Cardiac muscle cell (in vitro differentiated cells and primary cell): ENCODE measurements at regions not wholly inside any gene's neighbourhood (a gene's known extent, or its start where the extent isn't known, plus 50 kb on each side); places are given as distances from the start of the nearest gene placed in this dataset.
A peak's percentile ranks its signal among the peaks of the same experiment; 100 is the strongest.
"Not testable (repeated sequence)": the region's sequence is repeated elsewhere in the genome, so short reads cannot be mapped to it uniquely, and the experiment has no call there.

Experiments
- DNase-seq, 2 donors: peaks; one replicate each; pipeline versions ENCODE4 v3.0.0 to v3.0.0-alpha.2; 2010 to 2017; ENCODE audit warnings: low read depth in 1 of 2, low spot score in 1 of 2
- H3K27ac ChIP-seq: fragments of 200-600 bp; sonication (generic); 2 replicates; pipeline ENCODE4 v1.5.1; 2016
- H3K27me3 ChIP-seq: fragments of 200-600 bp; sonication (generic); 2 replicates; pipeline ENCODE4 v1.6.0; 2016; ENCODE audit warnings: control low read depth
- H3K36me3 ChIP-seq: fragments of 200-600 bp; sonication (generic); 2 replicates; pipeline ENCODE4 v1.5.1; 2016; ENCODE audit warnings: control low read depth
- H3K4me1 ChIP-seq: fragments of 200-600 bp; sonication (generic); 2 replicates; pipeline ENCODE4 v1.8.1; 2017; ENCODE audit warnings: low read depth, mild to moderate bottlenecking, mixed run types
- H3K4me3 ChIP-seq: fragments of 200-600 bp; sonication (generic); 2 replicates; pipeline ENCODE4 v1.5.1; 2016; ENCODE audit warnings: mild to moderate bottlenecking
- H3K9me3 ChIP-seq: fragments of 200-600 bp; sonication (generic); 2 replicates; pipeline ENCODE4 v1.5.1; 2017; ENCODE audit warnings: low read depth, mild to moderate bottlenecking, control low read depth
- TF ChIP-seq, protein P1 (sequence below): IDR thresholded peaks from 2 replicates; pipeline ENCODE4 v1.5.1; 2012; ENCODE audit warnings: low read depth, mild to moderate bottlenecking, low read length

DNA sequence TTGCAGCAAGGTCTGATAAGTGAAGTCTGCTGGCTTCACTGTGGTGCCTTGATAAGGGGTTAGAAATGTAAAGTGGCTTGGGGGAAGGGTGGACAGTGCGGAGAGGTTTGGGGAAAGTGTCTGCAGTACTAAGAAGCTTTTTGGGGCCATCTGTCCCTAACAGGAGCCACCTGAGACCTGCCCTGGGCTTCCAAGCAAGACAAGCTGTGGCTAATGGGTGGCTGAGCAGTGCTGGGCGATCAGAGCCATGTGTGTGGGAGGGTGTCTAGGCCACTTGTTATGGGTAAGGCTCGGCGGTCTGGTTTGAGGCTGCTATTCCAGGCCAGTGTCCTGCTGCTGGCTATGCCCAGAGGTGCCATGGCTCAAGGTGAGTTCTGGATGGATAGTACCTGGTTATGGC, 185.4 kb upstream of the MTMR8 start:
- TF ChIP-seq, protein P1, sequence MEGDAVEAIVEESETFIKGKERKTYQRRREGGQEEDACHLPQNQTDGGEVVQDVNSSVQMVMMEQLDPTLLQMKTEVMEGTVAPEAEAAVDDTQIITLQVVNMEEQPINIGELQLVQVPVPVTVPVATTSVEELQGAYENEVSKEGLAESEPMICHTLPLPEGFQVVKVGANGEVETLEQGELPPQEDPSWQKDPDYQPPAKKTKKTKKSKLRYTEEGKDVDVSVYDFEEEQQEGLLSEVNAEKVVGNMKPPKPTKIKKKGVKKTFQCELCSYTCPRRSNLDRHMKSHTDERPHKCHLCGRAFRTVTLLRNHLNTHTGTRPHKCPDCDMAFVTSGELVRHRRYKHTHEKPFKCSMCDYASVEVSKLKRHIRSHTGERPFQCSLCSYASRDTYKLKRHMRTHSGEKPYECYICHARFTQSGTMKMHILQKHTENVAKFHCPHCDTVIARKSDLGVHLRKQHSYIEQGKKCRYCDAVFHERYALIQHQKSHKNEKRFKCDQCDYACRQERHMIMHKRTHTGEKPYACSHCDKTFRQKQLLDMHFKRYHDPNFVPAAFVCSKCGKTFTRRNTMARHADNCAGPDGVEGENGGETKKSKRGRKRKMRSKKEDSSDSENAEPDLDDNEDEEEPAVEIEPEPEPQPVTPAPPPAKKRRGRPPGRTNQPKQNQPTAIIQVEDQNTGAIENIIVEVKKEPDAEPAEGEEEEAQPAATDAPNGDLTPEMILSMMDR, result no peak
- DNase-seq, result peak in 1 of 2 donors; percentile 3
- Histone ChIP-seq H3K4me1 (no peaks in the 10 kb centered on the region), H3K4me3 (no peak overlapping the region), H3K27ac (no peak overlapping the region), H3K27me3 (no peaks in the 10 kb centered on the region), H3K36me3 (no peaks in the 10 kb centered on the region), H3K9me3 (no peaks in the 10 kb centered on the region)

DNA sequence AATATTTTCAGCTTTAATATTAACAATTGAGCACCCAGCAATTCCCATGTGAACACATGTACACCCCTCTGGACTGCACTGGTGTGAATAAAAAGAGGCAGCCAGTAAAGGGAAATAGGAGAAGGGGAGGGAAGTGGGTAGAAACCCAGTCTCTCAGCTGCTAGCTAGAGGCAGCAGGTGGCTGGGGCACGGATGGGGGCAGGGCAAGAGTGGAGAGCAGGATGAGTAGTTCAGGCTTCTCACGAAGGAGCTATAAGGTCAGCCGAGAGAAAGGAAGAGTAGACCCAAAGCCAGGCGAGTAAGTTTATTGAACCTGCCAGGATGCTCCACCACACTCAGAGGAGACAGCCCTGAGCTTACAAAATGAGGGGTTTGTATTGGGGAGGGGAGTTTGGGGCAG, 184.8 kb upstream of the MTMR8 start:
- Histone ChIP-seq H3K4me3 (no peak overlapping the region), H3K27ac (no peak overlapping the region)
- no peak for DNase-seq

DNA sequence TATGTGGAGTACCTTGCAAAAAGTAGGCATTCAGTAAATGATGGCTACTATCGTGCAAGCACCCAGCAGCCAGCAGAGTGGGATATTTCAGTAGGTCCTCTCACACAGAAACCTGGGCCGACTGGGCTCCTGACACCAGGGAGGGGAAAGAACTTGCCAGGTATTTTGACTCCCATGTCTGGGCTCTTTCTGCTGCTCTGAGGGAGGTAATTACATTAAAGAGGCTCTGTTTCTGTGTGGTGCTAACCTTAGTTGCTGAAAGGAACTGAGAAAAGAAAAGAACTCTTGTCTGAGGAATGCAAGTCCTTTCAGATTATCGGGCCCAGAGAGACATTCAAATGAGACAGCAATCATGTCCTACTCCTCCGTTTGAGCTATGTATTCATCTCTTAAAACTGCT, 175.8 kb upstream of the MTMR8 start:
- H3K27ac ChIP-seq, result no peak overlapping the region
- DNase-seq, result no peak
- H3K4me3 ChIP-seq, result no peak overlapping the region
- TF ChIP-seq, protein P1, result no peak
- no peaks in the 10 kb centered on the region for H3K36me3 ChIP-seq
- no peaks in the 10 kb centered on the region for H3K9me3 ChIP-seq
- no peaks in the 10 kb centered on the region for H3K27me3 ChIP-seq
- no peaks in the 10 kb centered on the region for H3K4me1 ChIP-seq

More for the DNA sequence above, 184.8 kb upstream of the MTMR8 start:
- Histone ChIP-seq H3K36me3 (no peaks in the 10 kb centered on the region), H3K4me1 (no peaks in the 10 kb centered on the region), H3K9me3 (no peaks in the 10 kb centered on the region), H3K27me3 (no peaks in the 10 kb centered on the region)
- TF ChIP-seq, protein P1, result no peak

DNA sequence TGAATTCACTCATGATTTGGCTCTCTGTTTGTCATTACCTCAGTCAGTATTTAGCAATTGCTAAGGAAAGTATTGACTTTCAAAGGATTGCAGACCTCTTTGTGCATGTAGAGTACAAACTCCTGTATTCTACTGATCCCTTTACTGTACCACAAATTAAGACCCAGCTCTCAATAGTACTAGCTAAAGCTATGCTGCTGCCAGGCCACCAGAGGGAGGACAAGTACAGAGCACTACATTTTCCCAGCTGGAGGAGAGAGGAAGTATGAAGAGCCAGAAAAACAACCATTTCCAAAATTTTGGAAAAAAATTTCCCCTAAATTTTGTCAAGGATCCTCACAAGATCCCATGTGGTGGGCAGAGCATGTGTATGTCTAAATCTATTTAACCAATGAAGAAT, 175.0 kb upstream of the MTMR8 start:
- Histone ChIP-seq H3K36me3 (no peaks in the 10 kb centered on the region), H3K4me1 (no peaks in the 10 kb centered on the region), H3K4me3 (no peak overlapping the region), H3K9me3 (no peaks in the 10 kb centered on the region), H3K27ac (no peak overlapping the region), H3K27me3 (no peaks in the 10 kb centered on the region)
- TF ChIP-seq, protein P1, result no peak
- DNase-seq, result peak in 1 of 2 donors; percentile 11

DNA sequence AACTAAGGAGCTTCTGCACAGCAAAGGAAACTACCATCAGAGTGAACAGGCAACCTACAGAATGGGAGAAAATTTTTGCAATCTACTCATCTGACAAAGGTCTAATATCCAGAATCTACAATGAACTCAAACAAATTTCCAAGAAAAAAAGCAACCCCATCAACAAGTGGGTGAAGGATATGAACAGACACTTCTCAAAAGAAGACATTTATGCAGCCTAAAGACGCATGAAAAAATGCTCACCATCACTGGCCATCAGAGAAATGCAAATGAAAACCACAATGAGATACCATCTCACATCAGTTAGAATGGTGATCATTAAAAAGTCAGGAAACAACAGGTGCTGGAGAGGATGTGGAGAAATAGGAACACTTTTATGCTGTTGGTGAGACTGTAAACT, 170.1 kb upstream of the MTMR8 start:
- H3K27ac ChIP-seq, H3K4me1 ChIP-seq, H3K9me3 ChIP-seq, H3K36me3 ChIP-seq, H3K4me3 ChIP-seq, H3K27me3 ChIP-seq, DNase-seq: not testable (repeated sequence)

DNA sequence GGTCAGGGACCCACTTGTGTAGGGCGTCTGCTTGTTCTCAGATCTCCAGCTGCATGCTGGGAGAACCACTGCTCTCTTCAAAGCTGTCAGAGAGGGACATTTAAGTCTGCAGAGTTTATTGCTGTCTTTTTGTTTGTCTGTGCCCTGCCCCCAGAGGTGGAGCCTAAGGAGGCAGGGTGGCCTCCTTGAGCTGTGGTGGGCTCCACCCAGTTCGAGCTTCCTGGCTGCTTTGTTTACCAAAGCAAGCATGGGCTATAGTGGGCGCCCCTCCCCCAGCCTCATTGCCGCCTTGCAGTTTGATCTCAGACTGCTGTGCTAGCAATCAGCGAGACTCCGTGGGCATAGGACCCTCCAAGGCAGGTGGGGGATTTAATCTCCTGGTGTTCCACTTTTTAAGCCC, 154.0 kb upstream of the MTMR8 start:
- DNase-seq, H3K4me1 ChIP-seq, H3K27me3 ChIP-seq, H3K36me3 ChIP-seq, H3K9me3 ChIP-seq, H3K27ac ChIP-seq, H3K4me3 ChIP-seq: not testable (repeated sequence)

DNA sequence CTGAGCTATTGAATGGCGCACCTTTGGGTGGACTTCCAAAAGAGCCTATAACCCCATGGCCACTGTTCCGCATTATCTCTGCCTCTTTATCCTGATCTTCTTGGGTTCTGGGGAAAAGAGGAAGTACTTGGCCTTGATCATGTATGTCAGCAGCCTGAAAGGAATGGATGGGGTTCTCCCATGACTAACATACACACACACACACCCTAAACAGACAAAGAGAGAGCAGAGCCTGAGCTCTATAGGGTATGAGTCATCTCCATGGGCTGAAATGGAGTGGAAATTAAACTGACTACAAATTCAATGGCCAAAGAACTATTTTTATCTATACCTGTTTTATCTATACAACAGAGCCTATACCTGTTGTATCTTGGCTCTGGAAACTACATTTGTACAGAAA, 141.5 kb upstream of the MTMR8 start:
- H3K4me1 ChIP-seq, result no peaks in the 10 kb centered on the region
- H3K27me3 ChIP-seq, result no peaks in the 10 kb centered on the region
- H3K27ac ChIP-seq, result no peak overlapping the region
- no peak for DNase-seq
- TF ChIP-seq, protein P1, result no peak
- H3K4me3 ChIP-seq, result no peak overlapping the region
- H3K9me3 ChIP-seq, result no peaks in the 10 kb centered on the region
- H3K36me3 ChIP-seq, result no peaks in the 10 kb centered on the region
